T-helper 17 cell (primary cell): ENCODE measurements at regions not wholly inside any gene's neighbourhood (a gene's known extent, or its start where the extent isn't known, plus 50 kb on each side); places are given as distances from the start of the nearest gene placed in this dataset.

Experiments
- ATAC-seq: fragments of 150-1000 bp; cut with Tn5 transposase; 2 replicates; pipeline ENCODE4 v1.10.0; 2021; ENCODE audit warnings: mild to moderate bottlenecking, moderate library complexity
- DNase-seq, 3 donors: peaks; one replicate each; pipeline versions ENCODE4 v3.0.0 to v3.0.0-alpha.2; 2020 to 2021
- H3K9me3 ChIP-seq: one replicate; pipeline ENCODE4 v1.7.0; 2013; ENCODE audit warnings: low read length, mild to moderate bottlenecking; ENCODE audit not compliant: control insufficient read depth, poor library complexity, severe bottlenecking
- H3K27ac Mint-ChIP-seq: one replicate; pipeline ENCODE4 v1.8.0; 2022; ENCODE audit warnings: mild to moderate bottlenecking, moderate library complexity, mixed read lengths
- H3K27me3 Mint-ChIP-seq: one replicate; pipeline ENCODE4 v1.8.0; 2022; ENCODE audit warnings: mixed read lengths
- H3K36me3 Mint-ChIP-seq: one replicate; pipeline ENCODE4 v1.8.0; 2022; ENCODE audit warnings: low read depth, mixed read lengths
- H3K4me1 Mint-ChIP-seq: one replicate; pipeline ENCODE4 v1.8.0; 2022; ENCODE audit warnings: mild to moderate bottlenecking, mixed read lengths
- H3K4me3 Mint-ChIP-seq: one replicate; pipeline ENCODE4 v1.8.0; 2022; ENCODE audit warnings: mild to moderate bottlenecking, moderate library complexity, mixed read lengths

- no peak for DNase-seq
- Mint-ChIP-seq H3K4me1 (peaks cover 2% of the 10 kb centered on the region), H3K36me3 (peaks cover under 1% of the 10 kb centered on the region), H3K4me3 (no peak overlapping the region), H3K27ac (no peak overlapping the region), H3K27me3 (peaks cover 3% of the 10 kb centered on the region)
- ATAC-seq, result no peak
- H3K9me3 ChIP-seq, result no peaks in the 10 kb centered on the region
Measured at GRCh38 chr9:581673-582497, 259.6 kb upstream of the DMRT1 start.

DNA sequence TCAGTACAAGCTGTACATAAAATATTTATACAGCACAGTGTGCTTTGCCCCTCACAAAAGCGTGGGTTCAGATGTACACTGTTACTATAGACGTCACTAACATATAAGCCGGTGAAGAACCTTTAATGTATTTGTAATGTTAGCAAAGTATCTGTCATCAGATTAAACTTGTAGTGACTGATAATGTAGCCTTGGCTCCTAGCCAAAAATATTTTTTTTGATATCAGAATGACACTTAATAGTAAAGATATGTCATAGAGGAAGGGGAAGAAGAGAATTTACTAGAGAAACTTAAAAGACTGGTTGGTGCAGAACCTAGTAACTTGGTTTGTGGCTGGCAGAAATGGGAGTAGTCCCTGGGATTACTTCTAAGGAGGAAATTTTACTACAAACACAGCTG is 258.7 kb upstream of the DMRT1 start:
- no peak for DNase-seq
- Mint-ChIP-seq H3K4me3 (no peak overlapping the region), H3K4me1 (peaks cover 2% of the 10 kb centered on the region), H3K27me3 (no peaks in the 10 kb centered on the region), H3K36me3 (no peaks in the 10 kb centered on the region), H3K27ac (no peak overlapping the region)
- ATAC-seq, result no peak
- H3K9me3 ChIP-seq, result no peaks in the 10 kb centered on the region

- H3K4me1 Mint-ChIP-seq, result peaks cover 11% of the 10 kb centered on the region
- no peaks in the 10 kb centered on the region for H3K9me3 ChIP-seq
- no peak overlapping the region for H3K4me3 Mint-ChIP-seq
- DNase-seq (no peak), ATAC-seq (no peak)
- no peaks in the 10 kb centered on the region for H3K27me3 Mint-ChIP-seq
- H3K27ac Mint-ChIP-seq, result peak overlapping the region; percentile 34
- no peaks in the 10 kb centered on the region for H3K36me3 Mint-ChIP-seq
Measured at GRCh38 chr9:587527-587926, 254.0 kb upstream of the DMRT1 start.

DNA sequence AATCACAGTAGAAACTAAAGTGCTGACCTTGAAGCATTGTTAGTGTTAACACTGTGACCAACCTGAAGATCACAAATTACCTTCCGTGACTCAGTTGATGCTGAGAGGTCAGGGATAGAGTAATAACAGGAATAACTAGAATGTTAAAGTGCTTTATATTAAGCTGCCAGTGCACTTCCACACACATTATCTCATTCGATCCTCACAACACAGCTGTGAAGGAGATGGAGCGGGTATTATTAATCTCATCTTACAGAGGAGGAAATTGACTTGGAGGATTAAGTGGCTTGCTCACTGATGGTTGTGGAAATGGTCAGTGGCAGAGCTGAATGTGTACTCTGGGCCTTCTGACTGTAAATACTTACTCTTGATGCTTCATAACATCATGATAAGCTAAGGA is 252.5 kb upstream of the DMRT1 start:
- H3K36me3 Mint-ChIP-seq, result no peaks in the 10 kb centered on the region
- H3K27me3 Mint-ChIP-seq, result peaks cover 6% of the 10 kb centered on the region
- H3K9me3 ChIP-seq, result no peaks in the 10 kb centered on the region
- no peak overlapping the region for H3K4me3 Mint-ChIP-seq
- ATAC-seq (no peak), DNase-seq (no peak)
- peaks cover 11% of the 10 kb centered on the region for H3K4me1 Mint-ChIP-seq
- peak overlapping the region; percentile 83 for H3K27ac Mint-ChIP-seq

DNA sequence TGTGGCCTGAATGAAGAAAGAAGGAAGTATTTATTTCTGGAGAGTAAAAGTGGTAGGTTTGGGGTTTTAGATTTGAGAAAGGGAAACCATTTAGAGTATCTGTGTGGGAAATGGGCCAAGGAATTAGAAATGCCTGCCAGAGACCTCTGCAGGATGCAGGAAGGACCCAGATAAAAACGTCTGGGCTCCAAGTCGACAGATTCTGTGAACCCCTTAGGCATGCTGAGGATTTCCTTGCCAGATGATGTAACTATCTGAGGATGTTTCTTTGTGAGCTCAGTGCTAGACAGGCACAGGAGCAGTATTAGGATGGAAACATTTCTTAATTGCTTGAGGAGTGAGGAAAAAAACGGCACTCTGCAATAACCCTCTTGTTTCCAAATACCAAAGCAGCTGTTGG is 251.8 kb upstream of the DMRT1 start:
- no peaks in the 10 kb centered on the region for H3K9me3 ChIP-seq
- H3K27ac Mint-ChIP-seq, result peak overlapping the region; percentile 83
- no peaks in the 10 kb centered on the region for H3K36me3 Mint-ChIP-seq
- H3K4me3 Mint-ChIP-seq, result no peak overlapping the region
- H3K27me3 Mint-ChIP-seq, result peaks cover 8% of the 10 kb centered on the region
- ATAC-seq (no peak), DNase-seq (no peak)
- H3K4me1 Mint-ChIP-seq, result peaks cover 11% of the 10 kb centered on the region

DNA sequence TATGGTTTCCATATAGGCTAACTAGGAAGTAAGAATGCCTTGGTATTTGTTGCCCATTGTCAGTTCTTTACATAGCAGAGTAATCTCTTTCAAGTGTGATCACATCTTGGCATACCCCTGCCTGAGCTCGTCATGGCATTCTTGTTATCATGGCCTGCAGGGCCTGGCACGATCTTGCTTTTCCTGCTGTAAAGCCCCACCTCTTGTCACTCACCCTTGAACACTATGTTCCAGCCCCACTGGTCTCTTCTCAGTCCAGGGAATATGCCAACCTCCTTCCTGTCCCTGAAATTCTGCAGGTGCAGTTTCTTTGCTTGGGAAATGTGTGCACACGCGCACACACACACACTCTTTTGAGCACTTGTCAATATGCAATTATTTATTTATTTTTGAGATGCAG is 250.2 kb upstream of the DMRT1 start:
- Mint-ChIP-seq H3K4me3 (no peak overlapping the region), H3K36me3 (no peaks in the 10 kb centered on the region), H3K27me3 (peaks cover 8% of the 10 kb centered on the region), H3K4me1 (peaks cover 11% of the 10 kb centered on the region), H3K27ac (no peak overlapping the region)
- H3K9me3 ChIP-seq, result no peaks in the 10 kb centered on the region
- no peak for ATAC-seq
- no peak for DNase-seq

DNA sequence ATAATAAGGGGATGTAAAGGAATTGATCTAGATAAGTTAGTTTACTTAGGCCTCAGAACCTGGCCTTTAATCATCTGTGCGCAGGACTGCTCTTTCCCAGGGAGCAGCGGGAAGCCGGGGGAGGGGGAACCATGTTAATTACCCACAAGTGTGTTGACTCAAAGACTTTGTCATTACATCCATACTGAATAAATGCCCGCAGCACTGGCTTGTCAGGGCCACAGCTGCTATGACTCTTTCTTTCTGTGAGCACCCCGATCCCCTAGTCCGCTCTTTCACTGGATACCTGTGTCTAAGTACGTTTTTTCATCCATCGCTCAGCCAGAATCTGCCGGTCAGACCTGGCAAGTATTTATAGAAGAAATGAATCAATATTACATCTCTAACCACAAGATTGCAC is 249.3 kb upstream of the DMRT1 start:
- no peak for DNase-seq
- H3K27me3 Mint-ChIP-seq, result peaks cover 8% of the 10 kb centered on the region

GRCh38 chr9:592733-593132 is 248.8 kb upstream of the DMRT1 start:
- ATAC-seq (no peak), DNase-seq (no peak)
- Mint-ChIP-seq H3K36me3 (no peaks in the 10 kb centered on the region), H3K27me3 (peaks cover 8% of the 10 kb centered on the region), H3K27ac (no peak overlapping the region), H3K4me3 (no peak overlapping the region), H3K4me1 (peaks cover 11% of the 10 kb centered on the region)
- no peaks in the 10 kb centered on the region for H3K9me3 ChIP-seq

More for the DNA sequence above, 249.3 kb upstream of the DMRT1 start:
- H3K9me3 ChIP-seq, result no peaks in the 10 kb centered on the region
- peaks cover 11% of the 10 kb centered on the region for H3K4me1 Mint-ChIP-seq
- no peaks in the 10 kb centered on the region for H3K36me3 Mint-ChIP-seq
- no peak for ATAC-seq
- H3K4me3 Mint-ChIP-seq, result no peak overlapping the region
- no peak overlapping the region for H3K27ac Mint-ChIP-seq

DNA sequence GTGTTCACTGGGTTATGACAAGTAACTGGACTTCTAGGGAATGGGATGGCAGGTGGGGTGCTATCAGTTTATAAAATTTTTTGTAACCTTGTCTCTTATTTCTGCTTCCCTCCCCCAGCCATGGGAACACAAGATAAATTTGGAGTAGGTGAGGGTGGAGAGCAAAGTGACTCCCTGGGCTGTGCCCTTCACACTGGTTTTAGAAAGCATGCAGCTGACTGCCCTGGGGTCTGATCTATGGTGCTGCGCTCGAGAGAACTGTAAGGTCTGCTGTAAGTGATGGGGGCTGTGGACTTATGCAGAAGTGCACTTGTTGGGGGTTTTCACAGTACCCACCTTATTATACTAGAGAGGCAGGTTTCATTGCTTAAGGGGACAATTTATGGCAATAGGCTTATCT is 247.7 kb upstream of the DMRT1 start:
- DNase-seq (no peak), ATAC-seq (no peak)
- Mint-ChIP-seq H3K27ac (no peak overlapping the region), H3K36me3 (no peaks in the 10 kb centered on the region), H3K4me1 (peaks cover 11% of the 10 kb centered on the region), H3K27me3 (peaks cover 8% of the 10 kb centered on the region), H3K4me3 (no peak overlapping the region)
- no peaks in the 10 kb centered on the region for H3K9me3 ChIP-seq

GRCh38 chr9:596703-597102 is 244.8 kb upstream of the DMRT1 start:
- no peak for ATAC-seq
- Mint-ChIP-seq H3K4me3 (no peak overlapping the region), H3K36me3 (no peaks in the 10 kb centered on the region), H3K27me3 (peaks cover 14% of the 10 kb centered on the region), H3K4me1 (no peaks in the 10 kb centered on the region), H3K27ac (no peak overlapping the region)
- no peaks in the 10 kb centered on the region for H3K9me3 ChIP-seq
- no peak for DNase-seq

GRCh38 chr9:600006-600405 is 241.5 kb upstream of the DMRT1 start:
- H3K27ac Mint-ChIP-seq, result no peak overlapping the region
- no peak overlapping the region for H3K4me3 Mint-ChIP-seq
- H3K36me3 Mint-ChIP-seq, result peaks cover 2% of the 10 kb centered on the region
- ATAC-seq (no peak), DNase-seq (no peak)
- H3K9me3 ChIP-seq, result no peaks in the 10 kb centered on the region
- peaks cover 24% of the 10 kb centered on the region for H3K27me3 Mint-ChIP-seq
- H3K4me1 Mint-ChIP-seq, result peaks cover 2% of the 10 kb centered on the region

- Mint-ChIP-seq H3K27ac (no peak overlapping the region), H3K4me1 (peaks cover 6% of the 10 kb centered on the region), H3K36me3 (peaks cover 4% of the 10 kb centered on the region), H3K4me3 (no peak overlapping the region), H3K27me3 (peaks cover 30% of the 10 kb centered on the region)
- H3K9me3 ChIP-seq, result no peaks in the 10 kb centered on the region
- no peak for ATAC-seq
- DNase-seq, result no peak
Measured at GRCh38 chr9:602716-603115, 238.8 kb upstream of the DMRT1 start.

GRCh38 chr9:603126-603525 is 238.4 kb upstream of the DMRT1 start:
- no peaks in the 10 kb centered on the region for H3K9me3 ChIP-seq
- ATAC-seq (no peak), DNase-seq (no peak)
- peaks cover 30% of the 10 kb centered on the region for H3K27me3 Mint-ChIP-seq
- no peak overlapping the region for H3K27ac Mint-ChIP-seq
- H3K4me3 Mint-ChIP-seq, result peak overlapping the region; percentile 19
- H3K36me3 Mint-ChIP-seq, result peaks cover 4% of the 10 kb centered on the region
- H3K4me1 Mint-ChIP-seq, result peaks cover 6% of the 10 kb centered on the region

DNA sequence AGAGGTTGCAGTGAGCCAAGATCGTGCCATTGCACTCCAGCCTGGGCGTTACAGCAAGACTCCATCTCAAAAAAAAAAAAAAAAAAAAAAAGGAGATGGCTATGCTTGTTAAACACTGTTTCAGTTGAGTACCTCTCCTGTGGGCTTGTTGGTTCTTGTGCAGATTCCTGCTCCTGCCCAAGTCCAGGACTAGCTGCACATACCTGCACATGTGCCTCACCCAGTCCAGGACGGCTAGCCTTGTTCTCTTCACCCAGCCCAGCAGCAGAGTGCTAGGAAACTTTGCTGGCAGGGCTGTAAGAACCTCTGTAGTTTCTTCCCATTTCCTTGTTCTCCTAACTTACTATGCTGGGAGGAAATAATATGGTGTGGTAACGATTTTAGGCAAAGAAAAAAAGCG is 234.1 kb upstream of the DMRT1 start:
- no peak for ATAC-seq
- H3K27me3 Mint-ChIP-seq, result peaks cover 21% of the 10 kb centered on the region
- DNase-seq, result no peak
- H3K4me3 Mint-ChIP-seq, result no peak overlapping the region
- H3K9me3 ChIP-seq, result no peaks in the 10 kb centered on the region
- peaks cover 6% of the 10 kb centered on the region for H3K4me1 Mint-ChIP-seq
- no peak overlapping the region for H3K27ac Mint-ChIP-seq
- peaks cover 4% of the 10 kb centered on the region for H3K36me3 Mint-ChIP-seq
